ENCODE measurements at regions not wholly inside any gene's neighbourhood (a gene's known extent, or its start where the extent isn't known, plus 50 kb on each side); places are given as distances from the start of the nearest gene placed in this dataset.
A peak's percentile ranks its signal among the peaks of the same experiment; 100 is the strongest.

DNA sequence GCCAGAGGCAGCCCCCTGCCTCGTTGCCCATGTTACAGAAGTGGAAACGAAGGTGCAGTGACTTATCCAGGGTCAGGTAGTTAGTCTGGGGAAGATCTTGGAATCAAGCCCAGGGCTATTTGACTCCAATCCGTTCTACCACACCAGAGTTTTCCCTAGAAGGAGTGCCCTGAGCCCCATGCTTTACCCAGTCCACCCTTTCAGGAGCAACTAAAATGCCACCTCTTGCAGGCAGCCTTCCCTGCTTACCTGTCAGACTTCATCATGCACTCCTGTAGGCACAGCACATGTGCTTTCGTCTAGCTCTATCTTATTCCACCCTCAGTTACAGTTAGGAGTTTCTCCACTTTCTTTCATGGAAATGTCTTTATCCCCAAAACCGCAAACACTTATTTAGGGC, 80.2 kb downstream of the CHST1 start:
- H3K9me3 ChIP-seq, result no peaks in the 10 kb centered on the region
- H3K27ac ChIP-seq, result no peak overlapping the region
- H3K4me3 ChIP-seq, result no peak overlapping the region
- no peaks in the 10 kb centered on the region for H3K4me1 ChIP-seq
- H3K36me3 ChIP-seq (ENCODE audit: low read depth, missing control alignments), result no peaks in the 10 kb centered on the region
- no peak for DNase-seq
- WGBS, 2 donors, result 65 to 69% methylated on average over 4 to 5 of the region's 5 CpGs
- H3K27me3 ChIP-seq, result no peaks in the 10 kb centered on the region
- TF ChIP-seq POLR2A (IDR thresholded peaks at IDR 0.05), result no peak
- TF ChIP-seq, protein P1, sequence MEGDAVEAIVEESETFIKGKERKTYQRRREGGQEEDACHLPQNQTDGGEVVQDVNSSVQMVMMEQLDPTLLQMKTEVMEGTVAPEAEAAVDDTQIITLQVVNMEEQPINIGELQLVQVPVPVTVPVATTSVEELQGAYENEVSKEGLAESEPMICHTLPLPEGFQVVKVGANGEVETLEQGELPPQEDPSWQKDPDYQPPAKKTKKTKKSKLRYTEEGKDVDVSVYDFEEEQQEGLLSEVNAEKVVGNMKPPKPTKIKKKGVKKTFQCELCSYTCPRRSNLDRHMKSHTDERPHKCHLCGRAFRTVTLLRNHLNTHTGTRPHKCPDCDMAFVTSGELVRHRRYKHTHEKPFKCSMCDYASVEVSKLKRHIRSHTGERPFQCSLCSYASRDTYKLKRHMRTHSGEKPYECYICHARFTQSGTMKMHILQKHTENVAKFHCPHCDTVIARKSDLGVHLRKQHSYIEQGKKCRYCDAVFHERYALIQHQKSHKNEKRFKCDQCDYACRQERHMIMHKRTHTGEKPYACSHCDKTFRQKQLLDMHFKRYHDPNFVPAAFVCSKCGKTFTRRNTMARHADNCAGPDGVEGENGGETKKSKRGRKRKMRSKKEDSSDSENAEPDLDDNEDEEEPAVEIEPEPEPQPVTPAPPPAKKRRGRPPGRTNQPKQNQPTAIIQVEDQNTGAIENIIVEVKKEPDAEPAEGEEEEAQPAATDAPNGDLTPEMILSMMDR (IDR thresholded peaks at IDR 0.05), result no peak
- intact Hi-C loops (cut with DNase I; ENCODE audit: low total_unique reads), result no loop called here

DNA sequence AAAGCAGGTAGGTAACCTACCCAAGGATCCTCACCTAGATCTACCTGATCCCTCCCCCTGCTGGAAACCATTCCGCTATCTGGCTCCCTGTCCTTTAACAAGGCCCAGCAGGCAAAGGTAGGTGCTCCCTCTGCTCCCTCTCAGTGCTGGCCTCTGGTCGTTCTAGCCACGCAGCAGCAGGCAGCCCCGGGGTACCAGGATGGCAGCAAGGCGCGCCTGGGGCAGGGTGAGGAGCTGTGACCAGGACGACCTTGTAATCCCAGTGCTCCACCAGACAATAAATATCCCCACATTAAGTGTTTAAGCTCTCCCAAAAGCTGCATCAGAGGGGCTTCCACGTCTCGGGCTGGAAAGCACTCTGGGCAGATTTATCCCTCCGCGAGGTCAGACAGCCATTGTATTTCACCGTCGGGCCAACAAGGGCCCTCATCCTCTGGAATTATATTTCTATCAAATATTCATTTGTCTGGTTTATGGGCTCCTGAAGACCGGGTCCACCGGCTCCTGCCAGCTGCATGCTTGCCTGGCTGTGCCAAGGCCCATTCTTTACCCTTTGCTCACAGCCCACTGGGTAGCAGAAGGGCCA, 81.3 kb downstream of the CHST1 start:
- no peak for DNase-seq
- no peaks in the 10 kb centered on the region for H3K4me1 ChIP-seq
- no peaks in the 10 kb centered on the region for H3K36me3 ChIP-seq (ENCODE audit: low read depth, missing control alignments)
- no peaks in the 10 kb centered on the region for H3K27me3 ChIP-seq
- WGBS, 2 donors, result 71 to 75% methylated on average over 13 to 15 of the region's 15 CpGs
- no peak overlapping the region for H3K4me3 ChIP-seq
- intact Hi-C loops (cut with DNase I; ENCODE audit: low total_unique reads), result no loop called here
- no peaks in the 10 kb centered on the region for H3K9me3 ChIP-seq
- TF ChIP-seq, protein P1 (IDR thresholded peaks at IDR 0.05), result no peak
- TF ChIP-seq POLR2A (IDR thresholded peaks at IDR 0.05), result no peak
- no peak overlapping the region for H3K27ac ChIP-seq

DNA sequence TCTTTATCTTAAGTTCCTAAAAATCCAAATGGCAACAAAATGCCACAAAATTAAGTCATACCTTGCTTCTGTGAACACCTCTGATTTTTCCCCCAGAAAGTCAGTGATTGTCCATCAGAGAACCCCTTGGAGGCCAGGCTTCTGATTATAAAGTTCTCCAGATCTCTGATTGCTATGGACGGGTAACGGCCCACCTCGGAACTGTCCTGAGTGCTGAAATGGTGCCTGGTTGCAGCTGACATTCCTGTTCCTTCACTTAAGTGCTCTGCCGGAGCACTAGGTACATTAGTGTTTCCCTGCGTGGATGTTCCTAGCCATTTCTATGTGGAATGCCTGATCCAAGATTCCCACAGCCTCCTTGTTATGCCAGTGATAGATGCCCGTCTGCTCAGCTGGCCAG, 85.0 kb downstream of the CHST1 start:
- no peaks in the 10 kb centered on the region for H3K27me3 ChIP-seq

DNA sequence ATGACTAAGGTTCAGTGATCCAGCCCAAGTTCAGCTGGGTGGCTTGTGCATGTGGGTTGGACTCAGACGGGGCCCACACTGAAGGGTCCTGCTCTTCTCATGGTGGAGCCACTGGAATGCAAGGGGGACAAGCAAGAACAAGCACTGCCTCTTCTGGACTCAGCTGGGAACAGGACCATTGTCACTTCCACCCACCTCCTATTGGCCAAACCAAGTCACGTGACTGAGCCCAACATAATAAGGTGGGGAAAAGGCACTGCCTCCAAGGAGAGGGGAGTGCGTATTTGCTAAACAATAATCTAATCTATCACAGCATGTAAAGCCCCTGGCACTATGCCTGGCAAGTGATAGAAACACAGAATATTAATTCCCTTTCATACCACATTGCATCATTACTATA, 87.1 kb downstream of the CHST1 start:
- Histone ChIP-seq H3K4me3 (no peak overlapping the region), H3K27me3 (no peaks in the 10 kb centered on the region), H3K4me1 (no peaks in the 10 kb centered on the region), H3K36me3 (ENCODE audit: low read depth, missing control alignments) (no peaks in the 10 kb centered on the region), H3K9me3 (no peaks in the 10 kb centered on the region), H3K27ac (no peak overlapping the region)
- no peak for DNase-seq
- TF ChIP-seq, protein P1 (IDR thresholded peaks at IDR 0.05), result no peak
- no peak for TF ChIP-seq POLR2A (IDR thresholded peaks at IDR 0.05)
- intact Hi-C loops (cut with DNase I; ENCODE audit: low total_unique reads), result no loop called here
- WGBS, 2 donors, result 78 to 81% methylated on average over 3 of the region's 3 CpGs

More for the DNA sequence above, 85.0 kb downstream of the CHST1 start:
- Histone ChIP-seq H3K27ac (no peak overlapping the region), H3K9me3 (no peaks in the 10 kb centered on the region), H3K4me3 (no peak overlapping the region), H3K36me3 (ENCODE audit: low read depth, missing control alignments) (no peaks in the 10 kb centered on the region), H3K4me1 (no peaks in the 10 kb centered on the region)
- intact Hi-C loops (cut with DNase I; ENCODE audit: low total_unique reads), result no loop called here
- DNase-seq, result peak; percentile 43
- no peak for TF ChIP-seq POLR2A (IDR thresholded peaks at IDR 0.05)
- TF ChIP-seq, protein P1 (IDR thresholded peaks at IDR 0.05), result no peak
- 29 to 32% methylated on average over 6 of the region's 6 CpGs for WGBS, 2 donors

DNA sequence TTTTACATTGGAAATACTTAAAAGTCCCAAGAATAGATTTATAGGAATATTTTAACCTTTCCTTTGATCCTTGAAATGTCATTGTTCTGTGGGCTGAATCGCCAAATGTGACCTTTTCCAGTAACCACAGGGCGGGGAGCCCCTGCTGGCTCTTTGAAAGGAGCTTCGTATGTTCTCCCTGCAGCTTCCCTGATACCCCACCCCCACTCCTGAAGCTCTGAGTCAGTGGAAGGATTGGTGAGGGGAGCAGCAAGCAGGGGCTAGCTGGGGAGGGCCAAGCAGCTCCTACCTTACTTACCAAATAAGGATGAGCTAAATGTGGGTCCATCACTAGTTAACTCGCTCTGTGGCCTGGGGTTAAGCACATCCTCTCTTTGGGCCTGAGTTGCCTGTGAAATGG, 87.7 kb downstream of the CHST1 start:
- Histone ChIP-seq H3K9me3 (no peaks in the 10 kb centered on the region), H3K36me3 (ENCODE audit: low read depth, missing control alignments) (no peaks in the 10 kb centered on the region), H3K27me3 (no peaks in the 10 kb centered on the region), H3K4me1 (no peaks in the 10 kb centered on the region), H3K4me3 (no peak overlapping the region), H3K27ac (no peak overlapping the region)
- intact Hi-C loops (cut with DNase I; ENCODE audit: low total_unique reads), result no loop called here
- TF ChIP-seq, protein P1 (IDR thresholded peaks at IDR 0.05), result no peak
- TF ChIP-seq POLR2A (IDR thresholded peaks at IDR 0.05), result no peak
- DNase-seq, result no peak
- WGBS, 2 donors, result 65 to 87% methylated on average over 3 to 4 of the region's 4 CpGs
